ENCODE measurements at regions not wholly inside any gene's neighbourhood (a gene's known extent, or its start where the extent isn't known, plus 50 kb on each side); places are given as distances from the start of the nearest gene placed in this dataset.

DNA sequence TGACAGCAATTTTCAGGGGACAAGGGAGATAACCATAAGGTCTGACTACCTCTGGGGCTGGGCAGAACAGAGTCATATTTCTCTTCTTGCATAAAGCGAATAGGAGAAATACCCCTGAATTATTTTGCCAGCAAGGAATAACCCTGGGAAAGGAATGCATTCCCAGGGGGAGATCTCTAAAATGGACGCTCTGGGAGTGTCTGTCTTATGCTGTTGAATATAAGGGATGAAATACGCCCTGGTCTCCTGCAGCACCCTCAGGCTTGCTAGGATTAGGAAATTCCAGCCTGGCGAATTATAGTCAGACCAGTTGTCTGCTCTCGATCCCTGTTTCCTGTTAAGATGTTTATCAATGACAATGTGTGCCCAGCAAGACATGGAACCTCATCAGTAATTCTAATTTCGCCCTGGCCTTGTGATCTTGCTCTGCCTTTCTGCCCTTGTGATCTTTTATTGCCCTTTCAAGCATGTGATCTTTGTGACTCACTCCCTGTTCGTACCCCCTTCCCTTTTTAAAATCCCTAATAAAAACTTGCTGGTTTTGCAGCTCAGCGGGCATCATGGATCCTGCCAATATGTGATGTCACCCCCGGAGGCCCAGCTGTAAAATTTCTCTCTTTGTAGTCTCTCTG is 221.6 kb upstream of the HS3ST5 start:
- TF ChIP-seq POLR2A (IDR thresholded peaks at IDR 0.05) (no peak), POLR2AphosphoS5 (IDR thresholded peaks at IDR 0.05) (no peak)
- TF ChIP-seq, protein P1, sequence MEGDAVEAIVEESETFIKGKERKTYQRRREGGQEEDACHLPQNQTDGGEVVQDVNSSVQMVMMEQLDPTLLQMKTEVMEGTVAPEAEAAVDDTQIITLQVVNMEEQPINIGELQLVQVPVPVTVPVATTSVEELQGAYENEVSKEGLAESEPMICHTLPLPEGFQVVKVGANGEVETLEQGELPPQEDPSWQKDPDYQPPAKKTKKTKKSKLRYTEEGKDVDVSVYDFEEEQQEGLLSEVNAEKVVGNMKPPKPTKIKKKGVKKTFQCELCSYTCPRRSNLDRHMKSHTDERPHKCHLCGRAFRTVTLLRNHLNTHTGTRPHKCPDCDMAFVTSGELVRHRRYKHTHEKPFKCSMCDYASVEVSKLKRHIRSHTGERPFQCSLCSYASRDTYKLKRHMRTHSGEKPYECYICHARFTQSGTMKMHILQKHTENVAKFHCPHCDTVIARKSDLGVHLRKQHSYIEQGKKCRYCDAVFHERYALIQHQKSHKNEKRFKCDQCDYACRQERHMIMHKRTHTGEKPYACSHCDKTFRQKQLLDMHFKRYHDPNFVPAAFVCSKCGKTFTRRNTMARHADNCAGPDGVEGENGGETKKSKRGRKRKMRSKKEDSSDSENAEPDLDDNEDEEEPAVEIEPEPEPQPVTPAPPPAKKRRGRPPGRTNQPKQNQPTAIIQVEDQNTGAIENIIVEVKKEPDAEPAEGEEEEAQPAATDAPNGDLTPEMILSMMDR (IDR thresholded peaks at IDR 0.05 in 8 of 11, conservative IDR thresholded peaks at IDR 0.05 in 3 of 11) = no peak
